UCSD-AML1 (cell line): ENCODE measurements at regions not wholly inside any gene's neighbourhood (a gene's known extent, or its start where the extent isn't known, plus 50 kb on each side); places are given as distances from the start of the nearest gene placed in this dataset.

Experiments
- DNase-seq: peaks from one replicate; lab custom pipeline; 2025; ENCODE audit not compliant: unreplicated experiment; lab: John Stamatoyannopoulos, UW

DNA sequence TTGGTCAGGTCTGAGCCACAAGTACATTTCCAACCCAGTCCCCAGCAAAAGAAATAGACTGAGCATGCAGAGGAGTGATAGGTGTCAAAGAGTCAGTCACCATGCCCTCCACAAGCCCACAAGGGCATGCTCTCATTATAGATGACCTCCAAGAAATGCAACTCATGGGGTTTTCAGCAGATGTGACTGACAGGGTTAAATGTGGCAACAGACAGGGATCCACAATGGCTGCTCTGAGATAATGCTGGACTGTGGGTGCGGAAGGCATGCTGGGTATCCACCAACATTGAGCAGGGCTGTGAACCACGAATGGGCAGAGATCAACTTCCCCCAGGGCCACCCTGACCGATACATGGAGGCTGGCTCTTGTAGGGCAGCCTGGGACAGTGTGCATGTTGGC lies 115.8 kb downstream of the BCOR start:
- no peak for DNase-seq

DNA sequence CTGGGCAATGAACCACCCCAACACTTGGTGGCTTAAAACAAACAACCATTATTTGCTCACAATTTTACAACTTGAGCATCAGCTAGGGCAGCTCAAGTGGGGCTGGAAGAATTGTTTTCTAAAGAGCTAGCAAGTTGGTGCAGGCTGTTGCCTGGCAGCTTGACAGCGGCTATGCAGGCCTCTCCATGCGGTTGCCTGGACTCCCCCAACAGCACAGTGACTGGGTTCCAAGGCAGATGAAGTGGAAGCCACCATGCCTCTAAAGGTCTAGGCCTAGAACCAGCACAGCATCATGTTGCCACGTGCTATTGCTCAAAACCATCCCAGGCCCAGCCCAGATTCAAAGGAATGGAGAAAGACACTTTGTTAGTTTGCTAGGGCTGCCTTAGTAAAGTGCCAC lies 114.8 kb downstream of the BCOR start:
- DNase-seq = no peak

DNA sequence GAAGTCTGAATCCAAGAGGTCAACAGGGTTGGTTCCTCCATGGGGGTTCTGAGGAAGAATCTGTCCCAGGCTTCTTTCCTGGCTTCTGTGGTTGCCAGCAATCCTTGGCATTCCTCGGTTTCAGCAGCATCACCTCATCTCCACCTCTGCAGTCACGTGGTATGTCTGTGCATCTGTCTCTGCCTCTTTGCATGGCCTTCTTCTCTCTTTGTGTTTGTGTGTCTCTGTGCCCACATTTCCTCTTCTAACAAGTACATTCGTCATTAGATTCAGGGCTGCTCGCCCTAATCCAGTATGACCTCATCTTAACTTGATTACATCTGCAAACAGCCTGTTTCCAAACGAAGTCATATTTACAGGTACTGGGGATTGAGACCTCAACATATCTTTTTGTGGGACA lies 114.0 kb downstream of the BCOR start:
- no peak for DNase-seq

DNA sequence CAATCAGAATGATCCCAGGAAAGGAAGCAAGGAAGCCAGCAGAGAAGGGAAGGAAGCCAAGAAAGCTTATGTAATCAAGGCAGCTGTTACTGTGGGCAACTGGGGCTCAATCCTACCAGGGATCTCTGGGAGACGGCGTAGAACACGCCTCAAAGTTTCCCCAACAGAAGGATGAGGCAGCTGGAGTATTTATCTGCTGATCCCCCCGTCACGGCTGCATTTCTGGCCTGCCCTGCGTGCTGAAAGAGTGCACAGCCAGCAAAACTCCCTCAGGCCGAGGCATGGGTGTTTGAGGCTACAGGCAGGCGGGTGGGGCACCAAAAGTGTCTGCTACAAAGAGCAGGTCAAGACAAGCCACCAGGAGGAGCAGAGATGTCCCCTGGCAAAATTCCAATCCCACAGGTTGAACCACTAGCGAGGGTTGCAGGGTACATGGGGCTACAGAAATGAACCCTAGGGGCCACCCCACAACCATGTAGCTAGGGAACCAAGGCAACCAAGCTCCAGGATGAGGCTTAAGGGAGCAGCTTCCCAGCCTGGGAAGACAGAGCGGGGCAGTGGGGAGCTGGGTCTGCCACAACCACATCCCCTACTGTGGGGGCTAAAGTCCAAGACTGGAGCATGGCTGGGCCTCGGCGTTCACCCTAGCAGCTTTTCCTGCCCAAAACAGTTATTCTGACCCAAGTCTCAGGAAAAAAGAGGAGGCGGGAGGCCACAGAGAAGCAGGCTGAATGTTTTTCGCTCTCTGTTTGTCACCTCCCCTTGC lies 113.4 kb downstream of the BCOR start:
- no peak for DNase-seq

DNA sequence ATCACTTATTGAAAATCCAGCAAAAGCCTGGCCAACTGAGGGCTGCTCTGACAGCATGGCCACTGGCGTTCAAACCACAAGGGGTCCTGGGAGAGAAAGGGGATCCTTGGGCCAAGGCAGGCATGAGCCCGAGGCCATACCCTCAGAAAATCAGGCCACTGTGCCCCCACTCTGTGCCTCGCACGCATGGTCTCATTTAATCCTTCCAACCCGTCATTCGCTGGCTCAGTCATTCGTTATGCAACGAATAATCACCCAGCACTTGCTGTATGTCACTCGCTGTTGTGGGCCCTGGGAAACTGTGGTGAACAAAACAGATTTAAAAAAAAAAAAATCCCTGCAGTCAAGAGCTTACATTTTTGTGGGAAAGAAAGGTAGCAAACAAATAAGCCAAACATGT lies 112.7 kb downstream of the BCOR start:
- DNase-seq = no peak

DNA sequence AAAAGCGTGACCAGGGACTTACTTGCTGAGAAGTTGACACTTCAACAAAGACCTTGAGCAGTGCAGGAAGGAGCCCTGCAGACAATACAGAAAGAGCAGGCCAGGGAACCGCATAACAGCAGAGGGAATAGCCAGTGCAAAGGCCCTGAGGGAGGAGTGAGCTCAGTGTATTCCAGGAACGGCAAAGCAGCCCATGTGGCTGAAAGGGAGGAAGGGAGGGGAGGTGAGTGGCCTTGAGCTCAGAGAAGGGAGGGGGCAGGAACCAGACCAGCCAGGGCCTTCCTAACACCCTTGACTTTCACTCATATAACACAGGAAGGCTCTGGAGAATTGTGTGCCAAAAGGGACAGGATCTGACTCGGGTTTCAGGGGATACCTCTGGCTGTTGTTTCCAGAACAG lies 112.2 kb downstream of the BCOR start:
- DNase-seq = peak; percentile 25

DNA sequence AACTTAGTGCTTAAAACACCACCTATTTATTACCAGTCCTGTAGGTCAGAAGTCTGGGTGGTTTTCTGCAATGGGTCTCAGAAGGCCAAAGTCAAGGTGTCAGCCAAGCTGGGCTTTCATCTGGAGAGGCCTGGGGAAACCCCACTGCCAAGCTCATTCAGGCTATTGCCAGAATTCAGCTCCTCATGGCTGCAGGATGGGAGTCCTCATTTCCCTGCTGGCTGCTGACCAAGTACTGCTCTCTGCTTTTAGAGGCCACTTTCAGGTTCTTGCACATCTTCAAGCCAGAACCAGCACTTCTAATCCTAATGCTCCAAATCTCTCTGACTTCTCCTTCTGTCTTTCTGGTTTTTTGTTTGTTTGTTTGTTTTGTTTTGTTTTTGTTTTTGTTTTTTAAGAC lies 109.3 kb downstream of the BCOR start:
- DNase-seq = no peak

DNA sequence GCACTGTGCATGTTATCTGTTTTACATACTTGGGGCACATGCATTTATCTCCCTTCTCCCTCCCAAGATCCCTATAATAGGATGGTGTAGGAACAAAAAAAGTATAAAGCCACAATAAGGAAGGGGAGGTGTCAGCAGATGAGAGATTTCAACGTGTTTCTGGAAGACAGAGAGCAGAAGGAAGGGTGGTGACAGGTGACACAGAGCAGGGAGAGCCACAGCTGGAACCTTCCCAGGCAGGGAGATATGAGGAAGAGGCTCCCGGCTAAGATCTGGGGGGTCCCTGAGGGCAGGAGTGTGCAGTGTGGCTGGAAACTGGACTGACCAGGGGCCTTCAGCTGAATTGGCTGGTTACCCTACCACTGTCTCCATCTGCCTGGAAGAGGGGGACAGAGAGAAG lies 107.4 kb downstream of the BCOR start:
- DNase-seq = no peak

DNA sequence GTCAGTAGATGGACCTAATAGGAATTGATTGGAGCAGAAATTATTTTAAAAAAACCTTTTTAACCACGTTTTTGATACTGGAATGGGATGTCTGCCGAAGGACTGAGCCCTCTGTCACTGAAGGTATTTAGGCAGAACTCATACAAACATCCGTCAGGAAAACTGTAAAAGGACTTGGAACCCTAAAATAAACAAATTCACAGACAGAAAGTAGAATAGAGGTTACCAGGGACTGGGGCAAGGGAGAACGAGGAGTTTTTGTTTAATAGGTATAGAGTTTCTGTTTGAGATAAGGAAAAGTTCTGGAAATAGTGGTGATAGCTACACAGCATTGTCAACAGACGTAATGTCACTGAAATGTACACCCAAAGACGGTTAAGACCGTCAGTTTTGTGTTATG lies 105.5 kb downstream of the BCOR start:
- no peak for DNase-seq

DNA sequence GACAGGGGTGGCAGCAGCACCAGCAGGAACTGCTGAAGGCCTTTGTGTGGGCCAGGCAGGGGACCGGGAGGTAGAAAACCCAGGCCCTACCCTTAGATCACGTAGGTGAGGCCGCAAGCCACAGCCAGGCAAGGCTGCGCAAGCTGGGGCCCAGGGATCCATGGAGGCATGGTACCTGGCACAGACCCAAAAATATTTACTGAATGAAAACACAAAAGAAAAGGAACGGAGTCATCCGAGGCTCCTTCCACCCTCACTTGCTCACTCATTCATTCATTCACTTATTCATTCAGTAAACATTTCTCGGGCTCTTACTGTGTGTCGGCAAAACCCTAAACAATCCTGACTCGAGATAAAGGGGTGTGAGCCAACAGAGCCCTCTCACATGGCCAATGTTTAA lies 102.3 kb downstream of the BCOR start:
- DNase-seq = no peak

DNA sequence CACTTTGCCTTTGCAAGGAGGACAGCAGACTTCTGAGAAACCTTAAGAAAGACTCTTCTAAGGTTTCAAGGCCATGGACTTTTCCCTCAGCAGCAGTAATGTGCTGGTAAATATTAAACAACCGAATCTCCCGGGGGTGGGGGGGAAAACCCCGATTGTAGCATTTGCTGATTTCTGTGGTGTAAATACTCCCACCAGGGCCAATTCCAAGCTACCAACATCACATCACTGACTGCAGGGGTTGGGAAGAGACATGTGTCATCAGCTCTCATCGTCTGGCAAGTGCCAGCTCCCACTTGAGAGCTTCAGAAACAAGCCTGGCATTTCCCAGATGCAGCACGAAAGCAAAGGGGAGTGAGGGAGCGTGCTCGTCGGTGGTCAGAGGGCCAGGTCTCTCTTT lies 101.2 kb downstream of the BCOR start:
- DNase-seq = no peak

DNA sequence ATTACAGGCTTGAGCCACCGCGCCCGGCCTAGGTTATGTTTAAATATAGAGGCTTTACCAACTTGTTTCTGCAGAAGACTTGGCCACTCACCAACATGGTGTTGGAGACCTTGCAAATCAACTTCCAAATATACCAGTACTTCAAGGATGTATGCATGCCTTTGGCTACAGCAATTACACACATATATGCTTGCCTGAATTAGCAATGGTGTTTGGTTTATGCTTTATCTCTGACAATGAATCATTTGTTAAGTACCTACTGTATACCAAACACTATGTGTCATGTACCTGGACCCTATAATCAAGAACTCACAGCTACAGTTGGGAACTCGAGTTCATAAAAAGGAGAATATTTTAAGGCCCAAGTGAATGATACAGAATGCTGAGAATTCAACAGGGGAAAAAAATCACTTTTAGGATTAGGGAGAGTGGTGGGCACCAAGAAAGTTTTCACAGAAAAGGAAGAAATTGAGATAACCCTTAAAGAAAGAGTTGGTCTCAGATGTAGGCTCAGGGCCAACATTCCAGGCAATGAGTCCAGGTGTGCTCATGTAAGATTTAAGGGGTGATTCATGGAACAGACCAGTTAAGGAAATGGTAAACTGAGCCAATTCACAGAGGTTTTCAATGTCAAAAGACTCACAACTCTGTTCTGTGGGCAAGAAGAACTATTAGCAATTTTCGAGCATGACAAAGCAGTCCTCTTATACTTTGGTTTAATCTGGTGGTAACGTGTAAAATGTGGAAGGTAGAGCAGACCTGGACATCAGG lies 98.9 kb downstream of the BCOR start:
- DNase-seq = no peak
